ENCODE measurements at regions not wholly inside any gene's neighbourhood (a gene's known extent, or its start where the extent isn't known, plus 50 kb on each side); places are given as distances from the start of the nearest gene placed in this dataset.
"Not testable (repeated sequence)": the region's sequence is repeated elsewhere in the genome, so short reads cannot be mapped to it uniquely, and the experiment has no call there.

GRCh38 chr5:92665506-92665905 lies 915.5 kb downstream of the NR2F1-AS1 start:
- DNase-seq, result no peak

GRCh38 chr5:92662741-92663140 lies 918.3 kb downstream of the NR2F1-AS1 start:
- no peak for DNase-seq

- DNase-seq, result no peak
These were observed 921.8 kb downstream of the NR2F1-AS1 start for GRCh38 chr5:92659246-92659645.

GRCh38 chr5:92654601-92655000 lies 926.4 kb downstream of the NR2F1-AS1 start:
- DNase-seq, result not testable (repeated sequence)

GRCh38 chr5:92653730-92654461 lies 927.1 kb downstream of the NR2F1-AS1 start:
- DNase-seq, result no peak

- DNase-seq, result no peak
These were observed 928.3 kb downstream of the NR2F1-AS1 start for GRCh38 chr5:92652756-92653155.

- no peak for DNase-seq
These were observed 936.6 kb downstream of the NR2F1-AS1 start for GRCh38 chr5:92644266-92644886.

- no peak for DNase-seq
These were observed 939.7 kb downstream of the NR2F1-AS1 start for GRCh38 chr5:92641031-92641962.

GRCh38 chr5:92640340-92640739 lies 940.7 kb downstream of the NR2F1-AS1 start:
- no peak for DNase-seq

GRCh38 chr5:92637960-92638359 lies 943.1 kb downstream of the NR2F1-AS1 start:
- no peak for DNase-seq

- DNase-seq, result no peak
These were observed 943.8 kb downstream of the NR2F1-AS1 start for GRCh38 chr5:92637247-92637646.

GRCh38 chr5:92635001-92635461 lies 946.0 kb downstream of the NR2F1-AS1 start:
- no peak for DNase-seq

- DNase-seq, result no peak
These were observed 947.0 kb downstream of the NR2F1-AS1 start for GRCh38 chr5:92633875-92634487.

- DNase-seq, result no peak
These were observed 947.8 kb downstream of the NR2F1-AS1 start for GRCh38 chr5:92633176-92633575.

- DNase-seq, result not testable (repeated sequence)
These were observed 949.8 kb downstream of the NR2F1-AS1 start for GRCh38 chr5:92631237-92631701.

GRCh38 chr5:92629574-92629973 lies 951.4 kb downstream of the NR2F1-AS1 start:
- no peak for DNase-seq

GRCh38 chr5:92629000-92629399 lies 952.0 kb downstream of the NR2F1-AS1 start:
- DNase-seq, result no peak

- no peak for DNase-seq
These were observed 953.8 kb downstream of the NR2F1-AS1 start for GRCh38 chr5:92627186-92627585.

- DNase-seq, result no peak
These were observed 964.9 kb downstream of the NR2F1-AS1 start for GRCh38 chr5:92616085-92616484.

- no peak for DNase-seq
These were observed 967.5 kb downstream of the NR2F1-AS1 start for GRCh38 chr5:92613546-92613945.

- DNase-seq, result not testable (repeated sequence)
These were observed 970.6 kb downstream of the NR2F1-AS1 start for GRCh38 chr5:92610435-92610834.

- no peak for DNase-seq
These were observed 975.4 kb downstream of the NR2F1-AS1 start for GRCh38 chr5:92605591-92605990.
